ENCODE measurements at regions not wholly inside any gene's neighbourhood (a gene's known extent, or its start where the extent isn't known, plus 50 kb on each side); places are given as distances from the start of the nearest gene placed in this dataset.

DNA sequence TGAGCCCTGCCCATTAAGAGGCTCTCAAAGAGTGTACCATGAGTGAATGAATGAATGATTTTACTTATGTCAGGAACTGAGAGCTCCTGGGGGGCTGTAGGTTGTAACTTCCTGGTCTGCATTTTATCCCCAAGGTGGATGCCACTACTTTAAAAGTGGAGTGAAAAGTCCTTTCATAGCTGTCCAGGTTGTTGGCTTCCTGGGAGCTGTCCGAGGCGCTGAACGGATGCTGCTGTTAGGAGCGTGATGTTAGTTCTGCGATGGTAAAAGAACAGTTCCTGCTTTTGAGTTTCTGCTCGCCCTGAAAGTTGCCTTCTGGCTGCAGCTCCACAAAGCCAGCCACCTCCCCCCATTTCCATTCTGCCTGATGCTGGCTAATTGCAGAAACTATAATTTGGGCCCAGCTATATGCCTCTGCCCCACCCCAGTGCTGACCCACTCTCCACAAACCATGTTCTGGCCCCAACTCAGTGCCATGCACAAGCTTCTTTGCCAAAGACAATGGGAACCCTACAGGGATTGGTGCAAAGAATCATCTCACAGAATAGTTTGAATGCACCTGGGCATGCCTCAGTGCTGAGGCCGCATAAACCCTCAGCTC lies 330.9 kb upstream of the CDH4 start:
- H3K36me3 Mint-ChIP-seq: no peaks in the 10 kb centered on the region
- ATAC-seq: no peak
- H3K27me3 Mint-ChIP-seq: no peaks in the 10 kb centered on the region
- DNase-seq: no peak
- H3K9me3 Mint-ChIP-seq (ENCODE audit: low read depth): peaks cover 6% of the 10 kb centered on the region
- no peaks in the 10 kb centered on the region for H3K4me1 Mint-ChIP-seq
- H3K27ac Mint-ChIP-seq: no peak overlapping the region
- no peak overlapping the region for H3K4me3 Mint-ChIP-seq
- CTCF ChIA-PET: no interaction called here

DNA sequence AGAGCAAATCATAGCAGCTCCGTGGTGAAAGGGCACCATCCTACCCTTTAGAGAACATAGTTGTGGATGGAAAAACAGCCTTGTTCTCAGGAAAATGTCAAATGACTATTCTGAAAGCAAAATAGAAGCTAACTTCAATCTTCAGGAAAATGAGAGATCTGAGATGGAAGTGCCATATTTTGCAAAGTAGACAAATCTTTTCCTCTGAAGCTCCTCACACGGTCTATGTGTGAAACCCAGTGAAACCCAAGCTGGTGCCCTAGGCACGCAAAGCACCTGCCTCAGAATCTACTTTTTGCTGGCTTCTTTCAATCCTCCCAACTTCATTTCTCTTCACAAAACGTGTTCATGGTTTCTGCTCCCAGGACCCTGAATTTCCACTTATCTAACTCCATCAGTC lies 325.2 kb upstream of the CDH4 start:
- CTCF ChIA-PET: no interaction called here
- DNase-seq: no peak

DNA sequence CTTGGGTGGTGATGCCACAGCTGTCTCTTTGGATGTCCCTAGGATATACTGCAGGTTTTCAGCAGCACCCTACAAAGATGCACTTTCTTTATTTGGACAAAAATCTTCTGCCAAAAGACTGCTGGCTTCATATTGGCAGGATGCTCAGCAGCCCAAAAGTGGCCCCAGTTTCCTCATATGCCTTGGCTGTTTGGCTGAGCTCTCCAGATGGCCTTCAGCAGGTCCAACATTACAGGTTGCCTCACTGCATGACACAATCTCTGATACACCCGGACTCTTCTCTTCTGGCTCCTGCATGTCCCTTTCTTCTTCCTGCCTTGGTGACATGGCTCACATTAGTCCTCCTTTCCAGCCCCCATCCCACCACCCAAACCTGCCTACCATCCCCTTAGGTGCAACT lies 323.7 kb upstream of the CDH4 start:
- no peak for DNase-seq
- H3K4me1 Mint-ChIP-seq: no peaks in the 10 kb centered on the region
- no peaks in the 10 kb centered on the region for H3K36me3 Mint-ChIP-seq
- CTCF ChIA-PET: no interaction called here
- H3K4me3 Mint-ChIP-seq: no peak overlapping the region
- no peak for ATAC-seq
- H3K9me3 Mint-ChIP-seq (ENCODE audit: low read depth): no peaks in the 10 kb centered on the region
- no peak overlapping the region for H3K27ac Mint-ChIP-seq
- H3K27me3 Mint-ChIP-seq: no peaks in the 10 kb centered on the region

More for the DNA sequence above, 325.2 kb upstream of the CDH4 start:
- Mint-ChIP-seq H3K4me3 (no peak overlapping the region), H3K4me1 (no peaks in the 10 kb centered on the region), H3K9me3 (ENCODE audit: low read depth) (no peaks in the 10 kb centered on the region), H3K27ac (no peak overlapping the region), H3K27me3 (no peaks in the 10 kb centered on the region), H3K36me3 (no peaks in the 10 kb centered on the region)
- ATAC-seq: no peak

DNA sequence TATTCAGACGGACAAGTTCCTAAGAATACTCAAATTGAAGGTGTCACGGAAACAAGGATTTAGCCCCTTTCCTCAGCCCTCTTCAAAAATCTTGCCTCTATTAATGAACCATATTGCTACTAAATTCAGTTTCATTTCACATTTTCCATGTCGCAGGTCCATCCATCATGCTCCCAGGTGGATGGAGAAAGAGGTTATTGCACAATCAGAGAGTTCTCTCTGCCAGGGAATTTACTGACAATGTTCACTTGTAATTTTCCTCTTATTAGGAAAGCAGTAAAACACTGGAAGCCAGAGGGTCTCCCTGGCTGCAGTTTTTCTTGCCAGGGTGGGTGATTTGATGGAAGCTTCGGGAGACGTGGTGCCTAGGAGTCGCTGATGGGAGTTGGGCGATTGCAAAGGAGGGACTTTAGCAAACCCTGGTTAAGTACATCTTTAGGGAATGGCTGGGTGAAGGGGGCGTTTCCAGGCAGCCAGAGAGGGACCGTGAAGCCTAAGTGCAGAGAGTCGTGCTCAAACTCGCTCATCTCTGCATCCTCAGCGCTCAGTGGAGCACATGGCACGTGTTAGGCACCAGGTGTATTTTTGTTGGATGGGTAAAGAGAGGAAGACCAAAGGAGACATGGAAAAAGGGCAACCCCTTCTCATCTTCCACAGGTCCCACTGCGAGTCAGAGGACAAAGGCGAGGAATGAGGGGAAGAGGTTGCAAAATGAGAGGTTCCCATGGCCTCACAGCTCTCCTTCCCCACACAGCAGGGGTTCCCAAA lies 321.9 kb upstream of the CDH4 start:
- H3K36me3 Mint-ChIP-seq: no peaks in the 10 kb centered on the region

DNA sequence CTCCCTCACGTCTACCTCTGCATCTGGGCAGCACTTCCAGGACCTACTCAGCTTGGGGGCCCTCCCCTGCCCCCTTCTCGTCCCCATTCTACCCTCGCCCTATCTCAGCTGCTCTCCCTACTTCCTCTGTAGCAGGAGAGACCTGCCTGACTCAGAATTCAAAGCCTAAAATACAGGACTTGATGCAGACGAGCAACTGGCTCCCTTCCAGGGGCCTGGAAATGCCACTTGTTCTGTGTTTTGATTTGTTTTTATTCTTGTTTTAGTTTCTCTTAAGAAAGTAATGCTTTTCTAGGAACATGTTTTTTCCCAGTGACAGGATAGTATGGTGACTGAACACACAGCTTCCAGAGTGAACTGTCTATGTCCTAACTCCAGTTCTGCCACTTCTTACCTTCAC lies 320.4 kb upstream of the CDH4 start:
- Mint-ChIP-seq H3K9me3 (ENCODE audit: low read depth) (no peaks in the 10 kb centered on the region), H3K36me3 (no peaks in the 10 kb centered on the region), H3K4me1 (no peaks in the 10 kb centered on the region)

More for the DNA sequence above, 321.9 kb upstream of the CDH4 start:
- Mint-ChIP-seq H3K4me1 (no peaks in the 10 kb centered on the region), H3K27ac (no peak overlapping the region), H3K4me3 (no peak overlapping the region), H3K9me3 (ENCODE audit: low read depth) (no peaks in the 10 kb centered on the region), H3K27me3 (no peaks in the 10 kb centered on the region)
- ATAC-seq (no peak), DNase-seq (no peak)
- CTCF ChIA-PET: no interaction called here

DNA sequence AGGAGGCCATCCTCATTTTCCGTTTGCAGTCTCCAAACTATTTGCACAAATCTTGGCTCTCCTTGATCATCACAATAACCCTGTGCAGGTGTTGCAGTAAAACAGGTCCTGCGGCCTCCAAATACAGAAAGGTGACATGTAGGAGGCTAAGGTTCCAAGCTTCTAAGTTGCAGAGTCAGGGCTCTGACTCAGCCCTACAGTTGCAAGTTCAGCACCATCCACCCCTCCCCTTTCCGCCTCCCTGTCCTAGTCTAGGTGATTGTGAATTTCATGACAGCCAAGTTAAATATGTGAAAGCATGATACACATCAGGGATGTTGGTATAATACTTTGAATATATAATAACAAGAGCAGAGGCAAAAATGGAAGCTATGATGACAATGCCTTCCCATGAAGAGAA lies 317.3 kb upstream of the CDH4 start:
- Mint-ChIP-seq H3K4me1 (no peaks in the 10 kb centered on the region), H3K27me3 (no peaks in the 10 kb centered on the region), H3K27ac (no peak overlapping the region), H3K36me3 (no peaks in the 10 kb centered on the region), H3K9me3 (ENCODE audit: low read depth) (no peaks in the 10 kb centered on the region), H3K4me3 (no peak overlapping the region)
- DNase-seq (no peak), ATAC-seq (no peak)
- CTCF ChIA-PET: interaction anchor here (0.7 kb wide), 1 partner anchor 975 kb away, joined by 3 read pairs; no protein-coding TSS in a partner anchor

More for the DNA sequence above, 320.4 kb upstream of the CDH4 start:
- CTCF ChIA-PET: no interaction called here
- DNase-seq: no peak
- H3K4me3 Mint-ChIP-seq: no peak overlapping the region
- no peaks in the 10 kb centered on the region for H3K27me3 Mint-ChIP-seq
- no peak for ATAC-seq
- no peak overlapping the region for H3K27ac Mint-ChIP-seq

DNA sequence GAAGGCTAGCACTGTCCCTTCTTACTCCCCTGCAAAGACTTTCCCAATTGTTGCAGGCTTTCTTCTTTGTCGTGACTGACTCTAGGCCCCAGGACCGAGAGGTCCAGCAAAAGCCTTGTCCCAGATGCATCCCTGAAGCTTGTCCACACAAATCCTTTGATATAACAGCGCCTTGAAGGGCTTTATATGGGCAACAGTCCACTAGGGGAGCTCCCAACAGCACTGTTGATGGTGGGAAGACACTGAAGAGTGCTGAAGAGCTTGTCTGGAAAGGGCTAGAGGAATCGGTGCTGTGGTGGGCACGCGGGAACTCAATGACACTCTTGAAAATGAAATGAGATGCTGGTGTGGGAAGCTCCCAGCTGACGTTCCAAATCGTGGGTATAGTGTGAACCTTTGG lies 316.1 kb upstream of the CDH4 start:
- no peaks in the 10 kb centered on the region for H3K36me3 Mint-ChIP-seq
- H3K9me3 Mint-ChIP-seq (ENCODE audit: low read depth): no peaks in the 10 kb centered on the region
- DNase-seq: no peak
- no peak overlapping the region for H3K4me3 Mint-ChIP-seq
- ATAC-seq: no peak
- CTCF ChIA-PET: no interaction called here
- no peaks in the 10 kb centered on the region for H3K27me3 Mint-ChIP-seq
- H3K27ac Mint-ChIP-seq: no peak overlapping the region
- no peaks in the 10 kb centered on the region for H3K4me1 Mint-ChIP-seq

DNA sequence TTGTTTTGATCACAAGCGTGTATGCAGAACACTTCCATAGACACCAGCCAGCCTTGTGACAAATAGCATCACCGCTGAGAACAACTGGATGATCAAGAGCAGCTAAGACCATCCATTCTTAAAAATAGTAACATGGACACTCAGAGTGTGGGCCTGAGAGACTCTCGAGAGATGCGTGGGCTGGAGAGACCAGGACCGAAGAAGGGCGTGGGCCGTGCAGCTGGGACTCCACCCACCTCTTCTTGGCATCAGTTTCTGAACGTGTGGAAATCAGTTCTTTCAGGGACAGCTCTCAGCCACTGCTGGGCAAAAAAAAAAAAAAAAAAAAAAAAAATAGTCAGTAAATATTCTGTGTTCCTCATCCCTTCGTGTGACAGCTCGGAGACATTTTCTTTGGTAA lies 314.5 kb upstream of the CDH4 start:
- DNase-seq (no peak), ATAC-seq (no peak)
- H3K9me3 Mint-ChIP-seq (ENCODE audit: low read depth): no peaks in the 10 kb centered on the region
- no peaks in the 10 kb centered on the region for H3K4me1 Mint-ChIP-seq
- H3K4me3 Mint-ChIP-seq: no peak overlapping the region
- no peak overlapping the region for H3K27ac Mint-ChIP-seq
- H3K36me3 Mint-ChIP-seq: no peaks in the 10 kb centered on the region
- no peaks in the 10 kb centered on the region for H3K27me3 Mint-ChIP-seq
- CTCF ChIA-PET: no interaction called here

DNA sequence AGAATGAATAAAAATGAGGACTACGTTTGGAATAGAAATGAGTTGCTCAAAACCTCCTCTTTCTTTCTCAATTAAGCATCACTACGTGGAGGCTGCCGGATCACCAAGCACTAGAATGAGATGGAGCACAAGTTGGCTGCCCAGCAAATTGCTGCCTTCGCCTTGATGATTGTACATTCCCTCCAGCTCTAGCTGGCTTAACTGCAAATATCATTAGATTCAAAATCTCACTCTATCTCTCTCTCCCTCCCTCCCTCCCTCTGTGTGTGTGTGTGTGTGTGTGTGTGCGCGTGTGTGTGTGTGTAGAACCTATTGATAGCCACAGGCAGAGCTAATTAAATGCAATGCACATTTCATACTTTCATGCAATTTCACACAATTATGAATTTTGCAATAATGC lies 310.7 kb upstream of the CDH4 start:
- ATAC-seq (no peak), DNase-seq (no peak)
- Mint-ChIP-seq H3K27ac (no peak overlapping the region), H3K4me1 (no peaks in the 10 kb centered on the region), H3K27me3 (no peaks in the 10 kb centered on the region), H3K4me3 (no peak overlapping the region), H3K9me3 (ENCODE audit: low read depth) (no peaks in the 10 kb centered on the region), H3K36me3 (no peaks in the 10 kb centered on the region)
- CTCF ChIA-PET: no interaction called here

DNA sequence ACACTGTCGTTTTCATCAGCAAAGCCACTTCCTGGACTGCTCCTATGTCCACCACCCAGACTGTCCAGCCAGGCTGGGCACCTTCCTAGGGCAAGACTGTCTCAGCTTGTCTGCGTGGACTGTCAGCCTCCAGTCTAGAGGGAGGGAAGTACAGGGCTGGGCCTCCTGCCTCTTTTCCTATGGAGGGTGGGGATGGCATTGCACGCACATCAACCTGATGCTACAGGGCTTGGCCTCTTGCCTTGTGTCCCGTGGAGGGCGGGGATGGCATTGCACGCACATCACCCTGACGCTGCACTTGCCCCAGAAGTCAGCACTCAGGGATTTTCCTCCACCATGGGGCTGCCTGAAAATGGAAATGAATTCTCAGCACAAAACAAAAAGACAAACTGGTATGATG lies 304.2 kb upstream of the CDH4 start:
- no peak overlapping the region for H3K4me3 Mint-ChIP-seq
- peaks cover 6% of the 10 kb centered on the region for H3K9me3 Mint-ChIP-seq (ENCODE audit: low read depth)
- no peaks in the 10 kb centered on the region for H3K36me3 Mint-ChIP-seq
- H3K27ac Mint-ChIP-seq: no peak overlapping the region
- ATAC-seq (no peak), DNase-seq (no peak)
- no peaks in the 10 kb centered on the region for H3K4me1 Mint-ChIP-seq
- no peaks in the 10 kb centered on the region for H3K27me3 Mint-ChIP-seq
- CTCF ChIA-PET: no interaction called here

DNA sequence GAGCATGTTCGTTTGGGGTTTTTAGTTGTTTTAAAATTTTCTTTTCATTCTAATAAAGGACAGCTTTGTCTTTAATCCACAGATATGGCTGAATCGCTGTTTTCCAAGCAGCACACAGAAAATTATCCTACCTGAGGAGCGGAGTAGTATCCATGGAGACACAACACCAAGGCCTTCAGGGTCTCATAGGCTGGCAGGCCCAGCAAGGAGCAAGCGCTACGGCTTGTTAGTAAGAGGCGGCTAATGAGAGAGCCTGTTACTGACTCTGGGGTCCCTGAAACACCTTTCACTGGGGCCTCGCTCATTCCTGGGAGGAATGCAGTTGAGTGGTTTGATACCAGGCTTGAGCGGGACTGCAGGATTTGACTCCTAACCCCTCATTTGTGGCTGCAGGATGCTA lies 303.8 kb upstream of the CDH4 start:
- CTCF ChIA-PET: no interaction called here
- H3K4me3 Mint-ChIP-seq: no peak overlapping the region
- H3K27ac Mint-ChIP-seq: no peak overlapping the region
- H3K9me3 Mint-ChIP-seq (ENCODE audit: low read depth): peaks cover 6% of the 10 kb centered on the region
- no peaks in the 10 kb centered on the region for H3K27me3 Mint-ChIP-seq
- no peaks in the 10 kb centered on the region for H3K4me1 Mint-ChIP-seq
- DNase-seq (no peak), ATAC-seq (no peak)
- no peaks in the 10 kb centered on the region for H3K36me3 Mint-ChIP-seq

DNA sequence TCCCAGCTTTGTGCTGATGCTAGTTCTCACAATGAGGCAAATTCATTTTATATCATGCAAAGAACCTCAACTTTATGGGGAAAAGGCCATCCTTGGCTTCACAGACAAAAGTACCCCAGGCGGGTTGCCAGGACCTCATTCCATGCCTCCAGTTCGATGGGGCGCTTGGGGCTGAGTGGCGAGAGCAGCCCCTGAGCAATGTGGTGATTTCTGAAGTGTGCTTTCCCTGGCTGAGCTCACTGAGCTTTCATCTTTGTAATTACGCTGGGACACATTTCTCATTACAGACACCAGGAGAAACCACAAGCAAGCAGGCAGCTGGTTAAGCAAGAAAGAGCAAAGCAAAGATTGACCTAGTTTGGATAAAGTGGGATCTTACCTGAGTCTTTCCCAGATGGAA lies 301.5 kb upstream of the CDH4 start:
- DNase-seq (no peak), ATAC-seq (no peak)
- Mint-ChIP-seq H3K27me3 (no peaks in the 10 kb centered on the region), H3K27ac (no peak overlapping the region), H3K36me3 (no peaks in the 10 kb centered on the region), H3K4me3 (no peak overlapping the region), H3K9me3 (ENCODE audit: low read depth) (peaks cover 6% of the 10 kb centered on the region), H3K4me1 (no peaks in the 10 kb centered on the region)
- CTCF ChIA-PET: no interaction called here

DNA sequence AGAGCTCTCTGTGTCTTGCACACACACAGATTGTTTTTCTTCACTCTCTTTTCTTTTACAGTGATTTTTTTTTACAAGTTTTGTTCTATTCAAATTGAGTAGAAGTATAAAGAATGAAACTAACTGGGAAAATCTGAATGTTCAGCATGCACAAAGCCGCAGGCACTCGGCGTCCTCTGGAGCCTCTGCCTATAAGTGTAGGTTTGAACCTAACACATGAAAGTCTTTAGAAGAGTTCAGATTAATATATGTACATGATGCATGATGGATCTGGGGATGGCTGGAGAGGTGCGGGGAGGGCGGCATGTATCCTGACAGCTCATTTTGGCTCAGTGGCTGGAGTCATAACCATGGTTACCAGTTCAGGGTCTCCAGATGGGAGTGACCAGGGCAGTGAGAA lies 301.1 kb upstream of the CDH4 start:
- Mint-ChIP-seq H3K27ac (no peak overlapping the region), H3K4me3 (no peak overlapping the region), H3K4me1 (no peaks in the 10 kb centered on the region), H3K27me3 (no peaks in the 10 kb centered on the region), H3K9me3 (ENCODE audit: low read depth) (peaks cover 6% of the 10 kb centered on the region), H3K36me3 (no peaks in the 10 kb centered on the region)
- ATAC-seq (no peak), DNase-seq (no peak)
- CTCF ChIA-PET: no interaction called here

DNA sequence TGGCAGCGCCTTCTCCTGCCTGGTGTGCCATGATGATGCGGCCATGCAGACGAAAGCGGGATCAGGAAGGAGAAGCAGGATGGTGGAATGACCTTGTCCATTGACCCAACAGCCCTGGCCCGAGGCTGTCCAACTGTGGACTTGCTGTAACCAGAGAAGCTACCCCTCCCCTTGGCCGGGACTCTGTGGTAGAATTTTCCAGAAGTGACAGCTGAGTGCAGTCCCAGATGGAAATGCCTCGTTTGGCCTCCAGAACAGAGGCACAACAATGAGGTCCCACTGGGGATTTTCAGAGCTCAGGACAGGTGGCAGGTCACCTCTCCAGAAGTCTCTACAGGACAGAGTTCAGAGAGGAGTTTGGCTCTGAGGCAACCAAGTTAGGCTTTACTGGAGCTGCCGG lies 299.2 kb upstream of the CDH4 start:
- no peaks in the 10 kb centered on the region for H3K27me3 Mint-ChIP-seq
- H3K9me3 Mint-ChIP-seq (ENCODE audit: low read depth): peaks cover 6% of the 10 kb centered on the region
- CTCF ChIA-PET: no interaction called here
- H3K4me1 Mint-ChIP-seq: no peaks in the 10 kb centered on the region
- no peaks in the 10 kb centered on the region for H3K36me3 Mint-ChIP-seq
- ATAC-seq (no peak), DNase-seq (no peak)
- H3K27ac Mint-ChIP-seq: no peak overlapping the region
- H3K4me3 Mint-ChIP-seq: no peak overlapping the region
